IMR-90 (cell line): ENCODE measurements at regions not wholly inside any gene's neighbourhood (a gene's known extent, or its start where the extent isn't known, plus 50 kb on each side); places are given as distances from the start of the nearest gene placed in this dataset.
"Not testable (repeated sequence)": the region's sequence is repeated elsewhere in the genome, so short reads cannot be mapped to it uniquely, and the experiment has no call there.

Experiments used
- ATAC-seq: fragments of 200-7000 bp; cut with Tn5 transposase; 2 replicates; pipeline ENCODE4 v1.9.1; 2020; ENCODE audit warnings: low read depth, mild to moderate bottlenecking, moderate library complexity
- BruUV-seq: library from RNA; stranded (reverse); fragments of 400-500 nt; replicated peaks from 2 replicates; lab custom pipeline; 2021; lab: Mats Ljungman, UMichigan
- CTCF ChIA-PET: fragments of 300-600 bp; formaldehyde crosslinking; extraction: SDS; loops from one replicate; lab custom pipeline; 2021; ENCODE audit warnings: antibody characterized with exemption; lab: Yijun Ruan, JAX
- POLR2A ChIA-PET: fragments of 300-600 bp; sonication (Branson Sonifier 250); formaldehyde crosslinking; loops from one replicate; lab custom pipeline; 2022; ENCODE audit warnings: antibody characterized with exemption; ENCODE audit not compliant: unreplicated experiment; lab: Charles Lee
- DNase-seq: peaks from one replicate; pipeline ENCODE4 v3.0.0; 2013
- H2AFZ ChIP-seq: replicated peaks from 2 replicates; pipeline ENCODE3; 2013; ENCODE audit warnings: low read length, mild to moderate bottlenecking; ENCODE audit not compliant: poor library complexity
- H2AK5ac ChIP-seq: 2 replicates; pipeline ENCODE4 v1.6.1; 2013; ENCODE audit warnings: low read depth, low read length, inconsistent platforms
- H2AK9ac ChIP-seq: replicated peaks from 2 replicates; pipeline ENCODE3; 2013; ENCODE audit warnings: mild to moderate bottlenecking, low read depth, low read length, moderate library complexity; ENCODE audit not compliant: poor library complexity
- H2BK120ac ChIP-seq: 2 replicates; pipeline ENCODE4 v1.6.1; 2013; ENCODE audit warnings: low read depth, low read length, inconsistent platforms
- H2BK15ac ChIP-seq: 3 replicates; pipeline ENCODE4 v1.6.1; 2013; ENCODE audit warnings: low read depth, low read length, inconsistent platforms
- H2BK20ac ChIP-seq: 2 replicates; pipeline ENCODE4 v1.6.1; 2013; ENCODE audit warnings: low read depth, mild to moderate bottlenecking, inconsistent platforms, low read length, moderate library complexity
- H2BK5ac ChIP-seq: 2 replicates; pipeline ENCODE4 v1.6.1; 2013; ENCODE audit warnings: mild to moderate bottlenecking, low read depth, low read length, inconsistent platforms; ENCODE audit not compliant: poor library complexity, severe bottlenecking
- H3K14ac ChIP-seq: replicated peaks from 2 replicates; pipeline ENCODE4 v1.6.1; 2013; ENCODE audit warnings: low read depth, low read length, inconsistent platforms
- H3K18ac ChIP-seq: 2 replicates; pipeline ENCODE4 v1.6.1; 2013; ENCODE audit warnings: low read depth, low read length, control low read depth
- H3K23ac ChIP-seq: 2 replicates; pipeline ENCODE4 v1.6.1; 2013; ENCODE audit warnings: low read depth, low read length, inconsistent platforms
- H3K27ac ChIP-seq: 2 replicates; pipeline ENCODE4 v1.5.1; 2013; ENCODE audit warnings: mild to moderate bottlenecking, control low read depth, low read length; ENCODE audit not compliant: insufficient read depth
- H3K27me3 ChIP-seq: 2 replicates; pipeline ENCODE4 v1.6.1; 2013; ENCODE audit warnings: low read length; ENCODE audit not compliant: control insufficient read depth, insufficient read depth
- H3K36me3 ChIP-seq: 2 replicates; pipeline ENCODE4 v1.6.1; 2013; ENCODE audit warnings: low read length, mixed read lengths; ENCODE audit not compliant: control insufficient read depth, insufficient read depth
- H3K4ac ChIP-seq: 2 replicates; pipeline ENCODE4 v1.6.1; 2013; ENCODE audit warnings: low read depth, low read length, inconsistent platforms
- H3K4me1 ChIP-seq: 2 replicates; pipeline ENCODE4 v1.6.1; 2013; ENCODE audit warnings: low read length, mixed read lengths; ENCODE audit not compliant: control insufficient read depth, insufficient read depth
- H3K4me2 ChIP-seq: 2 replicates; pipeline ENCODE4 v1.6.1; 2013; ENCODE audit warnings: low read depth, mild to moderate bottlenecking, control low read depth, low read length, moderate library complexity
- H3K4me3 ChIP-seq: 2 replicates; pipeline ENCODE4 v1.5.1; 2013; ENCODE audit warnings: low read depth, mild to moderate bottlenecking, control low read depth, low read length, moderate library complexity; ENCODE audit not compliant: insufficient read depth
- H3K56ac ChIP-seq: 2 replicates; pipeline ENCODE4 v1.6.1; 2013; ENCODE audit warnings: low read length, inconsistent platforms; ENCODE audit not compliant: insufficient read depth; ENCODE audit errors: extremely low read depth
- H3K79me1 ChIP-seq, 2 experiments: 2 replicates each; pipeline ENCODE4 v1.6.1; 2013; ENCODE audit warnings: low read length in 2 of 2, inconsistent platforms in 1 of 2, low read depth in 1 of 2
- H3K9ac ChIP-seq: 2 replicates; pipeline ENCODE4 v1.6.1; 2013; ENCODE audit warnings: low read depth, low read length, control low read depth
- H3K9me1 ChIP-seq: 2 replicates; pipeline ENCODE4 v1.6.1; 2013; ENCODE audit warnings: low read length, inconsistent platforms; ENCODE audit not compliant: insufficient read depth
- H3K9me3 ChIP-seq: 2 replicates; pipeline ENCODE4 v1.6.1; 2013; ENCODE audit warnings: low read length; ENCODE audit not compliant: control insufficient read depth, insufficient read depth
- H4K20me1 ChIP-seq: 2 replicates; pipeline ENCODE4 v1.6.1; 2013; ENCODE audit warnings: low read length, inconsistent platforms; ENCODE audit not compliant: insufficient read depth
- H4K5ac ChIP-seq: 2 replicates; pipeline ENCODE4 v1.6.1; 2013; ENCODE audit warnings: mild to moderate bottlenecking, low read depth, low read length, control low read depth
- H4K8ac ChIP-seq, 2 experiments: 2 replicates each; pipeline ENCODE4 v1.6.1; 2013; ENCODE audit warnings: low read depth in 2 of 2, low read length in 2 of 2, control low read depth in 1 of 2, inconsistent platforms in 1 of 2
- H4K91ac ChIP-seq: 2 replicates; pipeline ENCODE4 v1.6.1; 2013; ENCODE audit warnings: low read depth, low read length, inconsistent platforms; ENCODE audit not compliant: insufficient read depth
- WGBS, 2 experiments: methylation state at CpG; one replicate each; pipeline versions ENCODE4 v1.1.5 to v1.1.7; 2013; ENCODE audit warnings: missing lambda C conversion rate in 2 of 2; ENCODE audit not compliant: insufficient read length in 1 of 2; ENCODE audit errors: extremely low coverage in 2 of 2; 5-methylcytosine and 5-hydroxymethylcytosine counted together
- dilution Hi-C: fragments of 300-500 bp; cut with HindIII; formaldehyde crosslinking; loops from one replicate; pipeline ENCODE4 v1.14.3; 2018; ENCODE audit warnings: low sequenced_read_pairs; ENCODE audit not compliant: unreplicated experiment
- in situ Hi-C: fragments of 300-500 bp; cut with MboI; formaldehyde crosslinking; loops from 3 replicates; pipeline ENCODE4 v1.14.3; 2019; ENCODE audit warnings: low sequenced_read_pairs, inconsistent platforms, mixed read lengths
- intact Hi-C: fragments of 100-400 bp; cut with micrococcal nuclease; formaldehyde crosslinking; loops from 2 replicates; pipeline ENCODE4 v1.10.0; 2022

DNA sequence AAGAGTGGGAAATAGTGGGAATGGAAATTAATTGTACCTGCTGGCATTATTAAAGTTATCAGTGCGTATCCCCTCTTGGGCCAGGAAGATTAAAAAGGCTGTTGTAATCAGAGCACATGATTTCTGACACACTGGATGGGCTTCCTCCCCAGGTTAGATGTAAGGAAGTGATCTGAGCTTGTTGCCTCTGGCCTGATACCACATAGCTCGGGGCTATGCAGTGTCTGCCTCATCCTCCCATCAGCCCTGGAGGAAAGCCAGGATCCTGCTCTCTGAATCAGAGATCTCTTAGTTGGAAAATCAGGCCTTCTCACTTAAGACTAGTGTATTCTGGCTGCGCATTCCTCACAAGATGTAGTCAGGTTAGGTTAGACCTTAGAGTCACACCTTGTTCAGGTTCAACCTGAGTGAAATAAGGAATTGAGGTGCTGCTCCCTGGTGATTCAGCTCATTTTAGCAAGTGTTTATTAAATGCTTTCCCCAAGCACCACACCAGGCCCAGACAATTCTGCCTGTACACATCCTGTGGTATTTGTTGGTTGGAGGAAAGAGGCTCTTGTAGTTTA, 108.2 kb upstream of the IKBKE start:
- dilution Hi-C loops, H2AK5ac ChIP-seq, H3K4me3 ChIP-seq, H3K23ac ChIP-seq, H3K9me1 ChIP-seq, H2BK5ac ChIP-seq, H4K5ac ChIP-seq, in situ Hi-C loops, H3K36me3 ChIP-seq, H3K4me2 ChIP-seq, H3K56ac ChIP-seq, BruUV-seq, H3K14ac ChIP-seq, DNase-seq, H3K18ac ChIP-seq, H3K79me1 ChIP-seq, H2AFZ ChIP-seq, H3K27me3 ChIP-seq, POLR2A ChIA-PET, H4K8ac ChIP-seq, H3K9ac ChIP-seq, H2BK20ac ChIP-seq, H3K27ac ChIP-seq, H2BK120ac ChIP-seq, H4K91ac ChIP-seq, H3K9me3 ChIP-seq, H2BK15ac ChIP-seq, intact Hi-C loops, CTCF ChIA-PET, H4K20me1 ChIP-seq, H3K4me1 ChIP-seq, H2AK9ac ChIP-seq: not testable (repeated sequence)
- no CpG with 5 or more reads among the region's 3 CpGs for WGBS, 2 experiments
- peak overlapping the region; percentile 50; the same call in 1 of the 2 replicates for H3K4ac ChIP-seq
- ATAC-seq: peak; percentile 86

DNA sequence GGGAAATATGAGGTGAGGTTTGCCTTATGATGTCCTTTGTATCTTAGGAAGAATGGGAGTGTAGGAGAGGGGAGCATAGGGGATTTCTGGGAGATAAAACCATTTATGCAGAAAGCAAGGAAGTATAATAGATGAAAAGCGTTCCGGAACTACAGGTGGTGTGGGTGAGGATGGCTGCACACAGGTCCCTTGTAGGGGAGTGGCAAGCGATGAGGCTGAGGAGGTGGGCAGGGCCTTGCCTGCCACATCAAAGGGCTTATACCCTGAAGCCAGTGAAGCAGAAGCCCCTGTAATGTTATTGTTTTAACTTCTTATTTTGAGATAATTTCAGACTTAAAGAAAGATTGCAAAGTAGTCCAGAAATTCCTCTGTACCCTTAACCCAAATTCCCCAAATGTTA, 107.3 kb upstream of the IKBKE start:
- dilution Hi-C loops, H3K14ac ChIP-seq, H3K9me1 ChIP-seq, H3K27ac ChIP-seq, H3K18ac ChIP-seq, CTCF ChIA-PET, POLR2A ChIA-PET, in situ Hi-C loops, H3K56ac ChIP-seq, DNase-seq, H3K79me1 ChIP-seq, H3K4me2 ChIP-seq, H3K9me3 ChIP-seq, H3K4ac ChIP-seq, H3K36me3 ChIP-seq, H4K8ac ChIP-seq, H3K4me1 ChIP-seq, intact Hi-C loops, H3K9ac ChIP-seq, H2BK120ac ChIP-seq, BruUV-seq, H4K91ac ChIP-seq, H4K20me1 ChIP-seq, H2AFZ ChIP-seq, H2AK9ac ChIP-seq, H3K23ac ChIP-seq, H3K27me3 ChIP-seq, H2BK15ac ChIP-seq, H3K4me3 ChIP-seq, H2BK20ac ChIP-seq, H2AK5ac ChIP-seq, H2BK5ac ChIP-seq, ATAC-seq, H4K5ac ChIP-seq: not testable (repeated sequence)
- no CpG with 5 or more reads among the region's 3 CpGs for WGBS, 2 experiments
